GM12878 (cell line): ENCODE measurements at regions not wholly inside any gene's neighbourhood (a gene's known extent, or its start where the extent isn't known, plus 50 kb on each side); places are given as distances from the start of the nearest gene placed in this dataset.

Experiments
- BCL3 ChIP-seq: IDR thresholded peaks from 2 replicates; pipeline ENCODE4 v1.6.1; 2011; ENCODE audit warnings: borderline replicate concordance, low read depth, mild to moderate bottlenecking, moderate library complexity, low read length; ENCODE audit not compliant: insufficient read depth, poor library complexity, severe bottlenecking
- EGR1 ChIP-seq, 2 experiments: IDR thresholded peaks; 1 replicate in 1 of 2; 2 replicates in 1 of 2; pipeline ENCODE4 v1.6.1; 2011 to 2012; ENCODE audit warnings: low read depth in 2 of 2, low read length in 2 of 2, borderline replicate concordance in 1 of 2, mild to moderate bottlenecking in 1 of 2, moderate library complexity in 1 of 2
- FOS ChIP-seq: IDR thresholded peaks from 3 replicates; pipeline ENCODE4 v1.6.1; 2011; ENCODE audit warnings: borderline replicate concordance; ENCODE audit not compliant: insufficient read length; ENCODE audit errors: extremely low read depth
- NFYB ChIP-seq: IDR thresholded peaks from 2 replicates; pipeline ENCODE4 v1.6.1; 2011; ENCODE audit warnings: low read depth, mild to moderate bottlenecking, low read length, improper control_type of control experiment, moderate library complexity; ENCODE audit not compliant: insufficient read depth

GRCh38 chr12:30840715-30841114 lies 85.8 kb upstream of the TSPAN11 start:
- TF ChIP-seq BCL3 (no peak), NFYB (no peak), EGR1 (IDR thresholded peaks at IDR 0.05; ENCODE audit: borderline replicate concordance in 1 of 2, low read depth in 2 of 2, low read length in 2 of 2) (no peak), FOS (no peak)
